ENCODE measurements at regions not wholly inside any gene's neighbourhood (a gene's known extent, or its start where the extent isn't known, plus 50 kb on each side); places are given as distances from the start of the nearest gene placed in this dataset.

DNA sequence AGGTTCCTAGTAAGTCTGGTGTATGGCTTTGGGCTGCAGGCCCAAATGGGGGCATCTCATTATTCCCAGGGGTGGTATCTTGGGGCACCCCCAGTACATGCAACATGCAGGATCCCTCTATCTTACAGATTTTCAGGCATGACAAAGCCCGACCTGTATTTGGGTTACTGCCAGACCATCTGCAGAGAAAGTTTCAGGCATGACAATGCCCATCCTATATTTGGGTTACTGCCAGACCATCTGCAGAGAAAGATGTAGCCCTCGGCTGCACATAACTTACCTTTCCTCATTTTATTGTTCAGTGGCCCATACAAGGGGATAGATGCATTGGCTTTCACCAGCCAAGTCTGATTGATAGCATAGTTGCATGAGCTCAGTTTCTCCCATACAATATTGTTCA is 112.2 kb upstream of the RAB18 start:
- TF ChIP-seq, protein P1, sequence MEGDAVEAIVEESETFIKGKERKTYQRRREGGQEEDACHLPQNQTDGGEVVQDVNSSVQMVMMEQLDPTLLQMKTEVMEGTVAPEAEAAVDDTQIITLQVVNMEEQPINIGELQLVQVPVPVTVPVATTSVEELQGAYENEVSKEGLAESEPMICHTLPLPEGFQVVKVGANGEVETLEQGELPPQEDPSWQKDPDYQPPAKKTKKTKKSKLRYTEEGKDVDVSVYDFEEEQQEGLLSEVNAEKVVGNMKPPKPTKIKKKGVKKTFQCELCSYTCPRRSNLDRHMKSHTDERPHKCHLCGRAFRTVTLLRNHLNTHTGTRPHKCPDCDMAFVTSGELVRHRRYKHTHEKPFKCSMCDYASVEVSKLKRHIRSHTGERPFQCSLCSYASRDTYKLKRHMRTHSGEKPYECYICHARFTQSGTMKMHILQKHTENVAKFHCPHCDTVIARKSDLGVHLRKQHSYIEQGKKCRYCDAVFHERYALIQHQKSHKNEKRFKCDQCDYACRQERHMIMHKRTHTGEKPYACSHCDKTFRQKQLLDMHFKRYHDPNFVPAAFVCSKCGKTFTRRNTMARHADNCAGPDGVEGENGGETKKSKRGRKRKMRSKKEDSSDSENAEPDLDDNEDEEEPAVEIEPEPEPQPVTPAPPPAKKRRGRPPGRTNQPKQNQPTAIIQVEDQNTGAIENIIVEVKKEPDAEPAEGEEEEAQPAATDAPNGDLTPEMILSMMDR (IDR thresholded peaks at IDR 0.05; ENCODE audit: borderline replicate concordance, insufficient read depth, low read depth, low read length), result no peak
- H3K4me3 ChIP-seq (ENCODE audit: low read depth, low read length), result no peak overlapping the region

- TF ChIP-seq, protein P1 (IDR thresholded peaks at IDR 0.05; ENCODE audit: borderline replicate concordance, insufficient read depth, low read depth, low read length), result no peak
- no peak overlapping the region for H3K4me3 ChIP-seq (ENCODE audit: low read depth, low read length)
Measured at GRCh38 chr10:27391325-27391724, 112.8 kb upstream of the RAB18 start.

DNA sequence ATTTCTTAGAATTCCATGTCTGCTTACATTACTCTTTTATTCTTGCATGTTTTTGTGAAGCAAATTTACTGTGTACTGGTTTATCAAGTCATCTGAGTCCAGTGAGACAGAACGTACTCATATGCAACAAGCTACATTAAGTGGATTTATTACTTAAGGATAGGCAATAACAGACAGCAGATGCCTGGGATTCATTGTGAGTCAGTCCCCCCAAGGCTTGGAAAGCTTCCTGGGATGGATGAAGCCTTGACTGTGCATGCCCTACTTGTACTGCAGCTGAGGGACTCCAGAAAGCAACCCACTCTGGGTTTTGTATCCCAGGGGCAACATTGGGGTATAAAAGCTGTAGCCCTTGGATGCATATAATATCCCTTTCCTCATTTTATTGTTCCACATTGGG is 113.4 kb upstream of the RAB18 start:
- TF ChIP-seq, protein P1 (IDR thresholded peaks at IDR 0.05; ENCODE audit: borderline replicate concordance, insufficient read depth, low read depth, low read length), result no peak
- H3K4me3 ChIP-seq (ENCODE audit: low read depth, low read length), result no peak overlapping the region

DNA sequence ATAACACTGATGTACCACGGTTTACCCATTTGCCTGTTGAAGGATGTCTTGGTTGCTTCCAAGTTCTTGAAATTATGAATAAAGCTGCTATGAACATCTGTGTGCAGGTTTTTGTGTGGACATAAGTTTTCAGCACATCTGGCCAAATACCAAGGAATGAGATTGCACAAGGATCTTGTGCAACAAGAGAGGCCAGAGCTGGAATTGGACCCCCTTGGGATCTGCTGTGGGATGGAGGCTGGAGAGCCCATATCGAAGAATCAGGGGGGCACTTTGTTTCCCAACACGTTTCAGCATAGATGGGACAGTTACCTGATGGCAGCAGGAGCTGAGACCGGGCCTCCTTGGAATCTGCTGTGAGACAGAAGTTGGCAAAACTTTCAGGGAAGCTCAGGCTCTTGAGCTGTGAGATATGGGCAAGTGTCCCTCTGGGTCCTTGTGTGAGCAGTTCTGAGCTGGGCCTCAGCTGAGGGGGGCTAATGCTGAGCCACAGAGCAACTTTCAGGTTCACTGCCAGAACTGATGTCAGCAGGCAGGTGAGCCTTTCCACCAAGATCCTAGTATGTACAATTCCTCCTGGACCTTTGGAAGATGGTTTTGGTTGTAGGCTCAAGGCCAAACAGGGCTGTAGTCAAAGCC is 115.2 kb upstream of the RAB18 start:
- no peak overlapping the region for H3K4me3 ChIP-seq (ENCODE audit: low read depth, low read length)

DNA sequence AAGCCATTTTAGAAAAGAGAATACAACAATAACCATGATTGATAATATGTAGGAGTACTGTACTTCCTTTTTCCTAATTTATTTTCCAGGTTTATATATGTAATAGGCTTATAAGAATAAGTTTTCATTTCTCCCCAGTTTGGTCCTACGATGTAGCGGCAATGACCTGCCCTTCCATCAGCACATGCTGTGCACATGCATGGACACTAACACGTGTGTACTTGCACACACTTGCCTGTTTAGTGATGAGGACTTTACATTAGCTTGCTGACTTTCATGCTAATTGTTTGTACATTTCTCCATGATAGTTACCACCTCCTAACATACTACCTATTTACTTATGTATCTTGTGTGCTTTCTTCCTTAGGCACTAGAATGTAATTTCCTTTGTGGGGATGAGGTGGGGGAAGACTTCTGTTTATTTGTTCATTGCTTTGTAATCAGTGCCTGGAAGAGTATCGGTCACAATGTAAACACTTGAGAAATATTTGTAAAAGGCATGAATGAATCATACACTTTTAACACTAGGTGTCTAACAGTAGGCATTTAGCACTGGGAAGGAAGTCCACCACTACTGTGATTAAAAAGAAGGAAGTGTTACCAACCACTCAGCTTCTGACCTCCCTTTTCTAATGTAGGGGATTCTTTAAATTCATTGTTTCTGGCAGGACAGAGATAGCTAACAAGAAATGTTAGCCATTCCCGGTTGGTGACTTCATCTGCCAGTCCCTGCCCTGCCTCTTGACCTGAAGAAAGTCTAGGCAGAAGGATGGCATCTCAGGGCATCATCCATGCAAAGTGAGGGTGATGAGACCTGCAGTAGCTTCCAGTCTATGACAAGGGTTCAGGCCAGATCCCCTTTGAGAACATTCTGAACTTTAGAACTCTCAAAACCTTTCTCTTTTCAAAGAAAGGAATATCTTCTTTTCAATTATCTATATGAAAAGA is 120.2 kb upstream of the RAB18 start:
- no peak overlapping the region for H3K4me3 ChIP-seq (ENCODE audit: low read depth, low read length)
- TF ChIP-seq, protein P1 (IDR thresholded peaks at IDR 0.05; ENCODE audit: borderline replicate concordance, insufficient read depth, low read depth, low read length), result no peak

More for the DNA sequence above, 115.2 kb upstream of the RAB18 start:
- TF ChIP-seq, protein P1 (IDR thresholded peaks at IDR 0.05; ENCODE audit: borderline replicate concordance, insufficient read depth, low read depth, low read length), result no peak

DNA sequence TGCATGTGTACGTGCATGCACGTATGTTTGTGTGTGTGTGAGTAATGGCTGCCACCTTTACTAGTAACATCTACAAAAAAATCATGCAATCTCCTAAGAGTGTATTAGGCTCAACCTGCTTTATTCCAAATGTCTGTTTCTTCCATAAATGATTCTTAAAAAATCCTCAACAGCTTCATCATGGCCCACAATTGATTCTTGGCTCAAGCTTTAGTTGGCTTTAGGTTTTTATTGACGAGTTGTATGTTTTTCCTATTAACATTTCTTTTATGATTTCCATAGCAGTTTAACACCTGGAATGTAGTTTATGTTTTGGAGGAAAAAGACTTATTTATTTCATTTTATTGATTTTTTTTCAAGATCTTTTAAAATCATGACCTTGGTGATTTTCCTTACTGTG is 121.9 kb upstream of the RAB18 start:
- H3K4me3 ChIP-seq (ENCODE audit: low read depth, low read length), result no peak overlapping the region
- TF ChIP-seq, protein P1 (IDR thresholded peaks at IDR 0.05; ENCODE audit: borderline replicate concordance, insufficient read depth, low read depth, low read length), result no peak
